GM18858 (cell line): ENCODE measurements at regions not wholly inside any gene's neighbourhood (a gene's known extent, or its start where the extent isn't known, plus 50 kb on each side); places are given as distances from the start of the nearest gene placed in this dataset.
"Not testable (repeated sequence)": the region's sequence is repeated elsewhere in the genome, so short reads cannot be mapped to it uniquely, and the experiment has no call there.

Experiments
- ATAC-seq: cut with Tn5 transposase; IDR thresholded peaks from one replicate; pipeline ENCODE4 v1.9.1; 2021; ENCODE audit not compliant: unreplicated experiment

- no peak for ATAC-seq
Observed at GRCh38 chr1:233788687-233789086, 115.8 kb upstream of the SLC35F3 start.

- no peak for ATAC-seq
Observed at GRCh38 chr1:233790121-233790520, 114.4 kb upstream of the SLC35F3 start.

GRCh38 chr1:233790662-233791371 lies 113.7 kb upstream of the SLC35F3 start:
- peak; percentile 80 for ATAC-seq

- no peak for ATAC-seq
Observed at GRCh38 chr1:233791372-233791703, 113.1 kb upstream of the SLC35F3 start.

GRCh38 chr1:233791721-233792120 lies 112.8 kb upstream of the SLC35F3 start:
- no peak for ATAC-seq

- no peak for ATAC-seq
Observed at GRCh38 chr1:233794863-233795262, 109.6 kb upstream of the SLC35F3 start.

- ATAC-seq: no peak
Observed at GRCh38 chr1:233796146-233796783, 108.2 kb upstream of the SLC35F3 start.

GRCh38 chr1:233802611-233803010 lies 101.9 kb upstream of the SLC35F3 start:
- ATAC-seq: no peak

GRCh38 chr1:233805786-233806185 lies 98.7 kb upstream of the SLC35F3 start:
- no peak for ATAC-seq

- no peak for ATAC-seq
Observed at GRCh38 chr1:233815357-233815756, 89.1 kb upstream of the SLC35F3 start.

- ATAC-seq: no peak
Observed at GRCh38 chr1:233815865-233816264, 88.6 kb upstream of the SLC35F3 start.

- no peak for ATAC-seq
Observed at GRCh38 chr1:233816348-233816747, 88.1 kb upstream of the SLC35F3 start.

GRCh38 chr1:233819042-233819441 lies 85.4 kb upstream of the SLC35F3 start:
- ATAC-seq: no peak

- ATAC-seq: not testable (repeated sequence)
Observed at GRCh38 chr1:233824179-233824578, 80.3 kb upstream of the SLC35F3 start.

- not testable (repeated sequence) for ATAC-seq
Observed at GRCh38 chr1:233827937-233828336, 76.5 kb upstream of the SLC35F3 start.

- ATAC-seq: no peak
Observed at GRCh38 chr1:233828480-233828879, 76.0 kb upstream of the SLC35F3 start.

GRCh38 chr1:233834609-233835008 lies 69.9 kb upstream of the SLC35F3 start:
- no peak for ATAC-seq

GRCh38 chr1:233838207-233838606 lies 66.3 kb upstream of the SLC35F3 start:
- not testable (repeated sequence) for ATAC-seq

GRCh38 chr1:233843525-233844204 lies 60.8 kb upstream of the SLC35F3 start:
- ATAC-seq: no peak

- ATAC-seq: no peak
Observed at GRCh38 chr1:233844275-233844674, 60.2 kb upstream of the SLC35F3 start.

GRCh38 chr1:233844692-233845091 lies 59.8 kb upstream of the SLC35F3 start:
- ATAC-seq: no peak
